ENCODE measurements at regions not wholly inside any gene's neighbourhood (a gene's known extent, or its start where the extent isn't known, plus 50 kb on each side); places are given as distances from the start of the nearest gene placed in this dataset.

DNA sequence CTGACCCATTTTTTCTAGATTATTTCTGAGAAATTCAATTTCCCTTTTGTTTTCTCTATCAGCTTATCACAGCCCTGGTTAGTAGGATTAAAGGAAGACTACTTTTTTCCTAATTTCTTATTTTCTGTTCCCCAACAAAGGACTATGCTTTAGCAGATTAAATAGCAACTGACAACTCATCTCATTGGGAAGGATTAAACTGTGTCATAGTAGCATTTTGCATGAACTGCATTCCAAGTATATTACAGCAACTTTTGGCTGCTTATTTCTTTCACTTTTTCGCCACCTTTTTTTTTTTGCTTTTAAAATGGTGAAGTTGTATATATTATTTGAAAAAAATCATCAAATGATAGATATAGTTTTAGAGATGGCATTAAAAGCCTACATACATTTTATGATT, 570.3 kb downstream of the FBXO15 start:
- TF ChIP-seq TAF1 (conservative IDR thresholded peaks at IDR 0.05), result no peak
- TF ChIP-seq, protein P1, sequence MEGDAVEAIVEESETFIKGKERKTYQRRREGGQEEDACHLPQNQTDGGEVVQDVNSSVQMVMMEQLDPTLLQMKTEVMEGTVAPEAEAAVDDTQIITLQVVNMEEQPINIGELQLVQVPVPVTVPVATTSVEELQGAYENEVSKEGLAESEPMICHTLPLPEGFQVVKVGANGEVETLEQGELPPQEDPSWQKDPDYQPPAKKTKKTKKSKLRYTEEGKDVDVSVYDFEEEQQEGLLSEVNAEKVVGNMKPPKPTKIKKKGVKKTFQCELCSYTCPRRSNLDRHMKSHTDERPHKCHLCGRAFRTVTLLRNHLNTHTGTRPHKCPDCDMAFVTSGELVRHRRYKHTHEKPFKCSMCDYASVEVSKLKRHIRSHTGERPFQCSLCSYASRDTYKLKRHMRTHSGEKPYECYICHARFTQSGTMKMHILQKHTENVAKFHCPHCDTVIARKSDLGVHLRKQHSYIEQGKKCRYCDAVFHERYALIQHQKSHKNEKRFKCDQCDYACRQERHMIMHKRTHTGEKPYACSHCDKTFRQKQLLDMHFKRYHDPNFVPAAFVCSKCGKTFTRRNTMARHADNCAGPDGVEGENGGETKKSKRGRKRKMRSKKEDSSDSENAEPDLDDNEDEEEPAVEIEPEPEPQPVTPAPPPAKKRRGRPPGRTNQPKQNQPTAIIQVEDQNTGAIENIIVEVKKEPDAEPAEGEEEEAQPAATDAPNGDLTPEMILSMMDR (IDR thresholded peaks at IDR 0.05; ENCODE audit: low read depth, low read length, missing input control), result no peak
- TF ChIP-seq, protein P2, sequence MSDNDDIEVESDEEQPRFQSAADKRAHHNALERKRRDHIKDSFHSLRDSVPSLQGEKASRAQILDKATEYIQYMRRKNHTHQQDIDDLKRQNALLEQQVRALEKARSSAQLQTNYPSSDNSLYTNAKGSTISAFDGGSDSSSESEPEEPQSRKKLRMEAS (IDR thresholded peaks at IDR 0.05), result no peak
- no peak for TF ChIP-seq RAD21 (IDR thresholded peaks at IDR 0.05)

All from liver (tissue), 3 donors.